ENCODE measurements at regions not wholly inside any gene's neighbourhood (a gene's known extent, or its start where the extent isn't known, plus 50 kb on each side); places are given as distances from the start of the nearest gene placed in this dataset.

- ATAC-seq: no peak
Measured at GRCh38 chr2:217331523-217332416, 471.9 kb upstream of the TNP1 start.

DNA sequence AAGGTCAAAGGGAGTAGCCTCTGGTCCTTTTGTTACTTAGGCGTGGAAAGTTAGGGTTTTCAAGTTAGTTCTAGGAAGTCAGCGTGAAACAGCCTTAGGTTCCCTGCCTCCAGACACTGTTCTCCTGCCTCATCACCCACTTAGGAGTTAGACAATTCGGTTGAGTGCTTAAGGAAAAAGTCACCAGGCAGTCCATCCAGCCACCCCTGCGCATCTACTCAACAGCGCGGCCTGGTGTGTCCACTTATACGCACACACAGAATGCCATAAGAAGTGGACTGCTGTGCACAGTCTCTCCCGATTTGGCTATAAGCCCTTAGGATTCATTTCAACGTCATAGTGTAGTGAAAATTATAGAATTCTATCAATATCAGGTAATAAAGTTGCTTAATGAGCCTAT lies 470.8 kb upstream of the TNP1 start:
- no peak for ATAC-seq

- no peak for ATAC-seq
Measured at GRCh38 chr2:217329023-217329431, 469.2 kb upstream of the TNP1 start.

- ATAC-seq: no peak
Measured at GRCh38 chr2:217328622-217328978, 468.7 kb upstream of the TNP1 start.

DNA sequence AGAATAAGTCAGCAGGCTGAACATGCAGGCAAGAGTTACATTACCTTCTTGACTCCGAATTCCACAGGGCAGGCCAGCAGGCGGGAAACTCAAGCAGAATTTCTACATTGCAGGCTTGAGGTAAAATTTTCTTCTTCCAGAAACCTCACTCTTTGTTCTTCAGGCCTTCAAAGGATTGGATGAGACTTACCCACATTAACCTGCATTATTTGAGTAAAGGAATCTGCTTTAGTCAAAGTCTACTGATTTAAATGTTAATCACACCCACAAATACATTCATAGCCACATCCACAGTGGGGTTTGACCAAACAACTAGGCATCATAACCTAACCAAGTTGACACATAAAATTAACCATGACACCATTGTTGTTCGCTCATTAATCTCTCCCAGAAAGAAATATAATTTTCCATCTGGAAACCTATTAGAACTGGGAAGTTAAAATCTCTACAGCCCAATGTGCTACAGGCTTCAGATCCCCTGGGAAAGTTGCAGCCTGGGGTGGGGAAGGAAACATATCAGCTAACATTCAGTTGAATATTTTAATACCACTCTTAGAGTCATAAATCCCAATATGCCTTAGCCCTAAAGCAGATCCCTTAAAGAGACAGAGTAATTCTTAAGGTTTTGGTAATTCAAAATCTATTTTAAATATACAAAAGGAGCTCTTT lies 468.2 kb upstream of the TNP1 start:
- ATAC-seq: no peak

- ATAC-seq: no peak
Measured at GRCh38 chr2:217326238-217327022, 466.6 kb upstream of the TNP1 start.

DNA sequence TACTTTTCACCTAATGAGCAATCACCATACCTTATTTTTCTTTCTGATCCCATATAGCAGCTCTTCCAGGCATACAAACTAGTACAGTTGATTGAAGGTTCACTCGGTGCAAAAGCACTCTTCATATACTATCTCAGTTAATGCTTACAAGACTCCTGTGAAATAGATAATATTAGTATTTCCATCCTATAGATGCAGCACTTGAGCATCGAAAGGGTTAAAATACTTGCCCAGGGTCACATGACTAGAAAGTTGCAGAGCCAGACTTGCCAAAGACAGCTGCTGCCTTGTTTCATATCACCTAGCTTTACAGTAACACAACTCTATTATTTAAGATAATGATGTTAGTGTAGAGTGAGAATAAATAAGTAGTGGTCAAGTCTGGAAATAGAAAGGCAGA lies 466.0 kb upstream of the TNP1 start:
- no peak for ATAC-seq

- no peak for ATAC-seq
Measured at GRCh38 chr2:217325251-217325650, 465.4 kb upstream of the TNP1 start.

GRCh38 chr2:217316743-217317142 lies 456.9 kb upstream of the TNP1 start:
- ATAC-seq: no peak

GRCh38 chr2:217314021-217314460 lies 454.2 kb upstream of the TNP1 start:
- ATAC-seq: no peak

GRCh38 chr2:217313386-217313785 lies 453.5 kb upstream of the TNP1 start:
- no peak for ATAC-seq

DNA sequence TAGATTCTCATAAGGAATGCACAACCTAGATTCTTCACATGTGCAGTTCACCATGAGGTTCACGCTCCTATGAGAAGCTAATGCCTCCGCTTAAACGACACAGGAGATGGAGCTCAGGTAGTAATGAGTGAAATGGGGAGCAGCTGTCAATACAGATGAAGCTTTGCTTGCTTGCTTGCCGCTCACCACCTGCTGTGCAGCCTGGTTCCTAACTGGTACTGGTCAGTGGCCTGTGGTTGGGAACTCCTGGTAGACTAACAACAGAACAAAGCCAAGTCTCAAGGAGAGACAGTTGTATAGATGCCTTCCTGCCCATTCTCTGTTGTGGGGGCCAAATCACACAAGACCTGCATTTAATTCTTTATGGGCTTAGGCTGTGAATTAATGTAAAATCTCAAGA lies 449.2 kb upstream of the TNP1 start:
- no peak for ATAC-seq

DNA sequence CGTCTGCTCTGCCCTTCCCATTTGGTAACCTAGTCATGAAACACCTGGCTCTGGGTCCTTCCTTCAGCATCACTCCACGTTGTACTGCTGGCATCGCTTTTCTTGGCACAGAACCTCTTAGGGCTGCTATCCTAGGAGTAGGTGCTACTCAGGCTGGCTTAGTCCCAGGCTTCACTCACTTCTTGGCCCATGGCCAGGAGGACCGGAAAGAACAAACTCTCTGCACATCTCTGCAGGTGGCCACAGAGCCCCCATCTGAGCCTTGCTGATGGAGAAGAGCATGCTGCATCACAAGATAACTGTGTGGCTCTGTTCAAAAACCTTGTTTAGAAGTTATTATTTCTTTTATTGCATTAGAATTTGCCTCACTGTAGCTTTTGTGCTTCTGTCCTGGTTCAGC lies 447.2 kb upstream of the TNP1 start:
- ATAC-seq: no peak

GRCh38 chr2:217305882-217306281 lies 446.0 kb upstream of the TNP1 start:
- no peak for ATAC-seq

GRCh38 chr2:217304582-217304981 lies 444.7 kb upstream of the TNP1 start:
- ATAC-seq: no peak

DNA sequence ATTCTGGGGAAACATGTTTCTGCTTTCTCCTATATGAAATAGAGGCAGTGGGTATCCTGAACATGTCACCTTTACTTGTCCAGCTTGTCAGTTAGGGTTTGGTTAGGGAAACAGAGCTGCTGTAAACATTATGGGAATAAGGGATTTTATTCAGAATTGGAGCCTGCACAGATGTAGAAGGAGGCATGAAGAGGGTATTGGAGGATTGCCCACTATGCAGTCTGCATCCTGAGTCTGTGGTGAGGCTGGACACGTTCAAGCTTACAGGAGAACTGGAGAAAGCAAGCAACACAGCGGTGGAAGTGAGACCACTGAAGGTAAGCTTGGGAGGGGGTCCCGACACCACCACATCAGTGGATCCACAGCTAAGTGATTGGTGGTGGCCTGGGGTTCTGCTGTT lies 443.0 kb upstream of the TNP1 start:
- ATAC-seq: no peak

GRCh38 chr2:217301142-217301925 lies 441.5 kb upstream of the TNP1 start:
- no peak for ATAC-seq

- no peak for ATAC-seq
Measured at GRCh38 chr2:217299590-217299989, 439.7 kb upstream of the TNP1 start.

GRCh38 chr2:217297096-217297495 lies 437.2 kb upstream of the TNP1 start:
- ATAC-seq: no peak

DNA sequence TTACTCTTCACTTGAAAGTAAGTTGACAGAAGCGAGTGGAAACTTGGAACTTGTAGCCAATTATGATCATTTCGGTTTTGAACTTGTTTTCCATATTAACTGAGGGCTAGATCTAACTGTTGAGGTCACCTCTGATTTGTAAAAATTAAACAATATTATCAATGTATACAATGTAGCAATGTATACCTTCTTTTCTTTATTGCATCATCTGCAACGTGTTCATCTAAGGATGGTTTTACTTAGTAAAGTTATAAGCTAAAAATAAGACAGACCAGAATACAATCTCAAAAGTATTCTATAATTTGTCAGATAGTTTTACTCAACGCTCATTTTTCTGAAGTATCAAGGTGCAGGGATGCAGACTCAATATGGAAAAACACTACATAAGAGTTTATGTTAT lies 435.0 kb upstream of the TNP1 start:
- no peak for ATAC-seq

GRCh38 chr2:217294211-217294610 lies 434.3 kb upstream of the TNP1 start:
- no peak for ATAC-seq

DNA sequence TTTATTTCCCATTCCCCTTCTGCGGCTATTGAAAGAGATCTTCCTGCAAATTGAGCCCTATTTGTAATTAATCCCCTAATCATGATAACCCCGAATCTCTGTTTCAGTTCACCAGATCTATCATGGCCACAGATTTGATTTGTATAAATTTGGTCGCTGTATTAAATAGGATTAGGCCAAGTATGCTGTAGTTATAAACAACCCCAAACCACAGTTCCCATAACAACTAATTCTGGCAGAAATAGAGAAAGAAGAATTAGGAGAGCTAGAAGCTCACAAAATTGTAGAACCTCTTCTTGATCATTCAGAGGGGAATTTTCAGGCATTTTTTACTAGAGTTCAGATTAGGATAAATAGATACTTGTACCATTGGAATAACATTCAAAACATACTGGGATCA lies 433.7 kb upstream of the TNP1 start:
- no peak for ATAC-seq

DNA sequence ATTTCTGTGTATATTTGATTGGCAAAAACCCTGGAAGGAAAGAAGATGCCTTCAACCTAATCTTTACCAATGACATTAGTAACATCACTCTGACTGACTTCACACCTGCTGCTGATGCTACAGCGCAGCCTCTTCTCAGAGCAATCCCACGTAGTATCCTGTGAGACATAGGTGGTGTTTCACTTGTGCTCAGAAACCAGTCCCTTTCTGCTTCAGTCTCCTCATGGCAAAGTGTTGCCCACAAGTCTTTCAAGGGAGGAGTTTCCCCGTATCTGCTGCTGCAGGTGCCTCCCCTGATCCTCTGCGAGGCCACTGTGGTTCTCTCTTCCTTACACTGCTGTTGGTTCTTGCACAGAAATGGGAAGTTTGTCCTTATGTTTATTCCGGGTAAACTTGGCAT lies 433.2 kb upstream of the TNP1 start:
- no peak for ATAC-seq
